ENCODE measurements at regions not wholly inside any gene's neighbourhood (a gene's known extent, or its start where the extent isn't known, plus 50 kb on each side); places are given as distances from the start of the nearest gene placed in this dataset.

- no peaks in the 10 kb centered on the region for H3K9me3 ChIP-seq (ENCODE audit: control insufficient read depth in 4 of 4, low read length in 3 of 4)
- H3K9ac ChIP-seq (ENCODE audit: low read depth in 1 of 2, low read length in 2 of 2): no peak overlapping the region
- 75% methylated on average over 5 of the region's 5 CpGs for WGBS
- H3K27ac ChIP-seq (ENCODE audit: low read depth in 1 of 2, low read length in 2 of 2): no peak overlapping the region
- no peak for TF ChIP-seq CTCF (IDR thresholded peaks at IDR 0.05; ENCODE audit: low read depth, low read length, missing input control)
- no peak for TF ChIP-seq TAF1 (conservative IDR thresholded peaks at IDR 0.05)
- no peak for TF ChIP-seq EGR1 (IDR thresholded peaks at IDR 0.05; ENCODE audit: low read depth in 2 of 2)
- TF ChIP-seq RAD21 (IDR thresholded peaks at IDR 0.05): no peak
- no peak for TF ChIP-seq HNF4G (IDR thresholded peaks at IDR 0.05)
- TF ChIP-seq FOXA1 (IDR thresholded peaks at IDR 0.05): no peak
- peak in 1 of 2 donors; percentile 44 for TF ChIP-seq HNF4A (conservative IDR thresholded peaks at IDR 0.05)
- no peak overlapping the region for H3K4me3 ChIP-seq (ENCODE audit: low read depth in 1 of 3, low read length in 3 of 3)
- H3K36me3 ChIP-seq (ENCODE audit: control insufficient read depth in 4 of 4, insufficient read depth in 3 of 4, low read depth in 1 of 4, low read length in 3 of 4): peaks cover 0 to 5% (median 2%) of the 10 kb centered on the region in 4 donors
- H3K27me3 ChIP-seq (ENCODE audit: control insufficient read depth in 4 of 4, insufficient read depth in 4 of 4, low read length in 3 of 4): no peaks in the 10 kb centered on the region
- no peak for DNase-seq (ENCODE audit: low spot score)
- H3K4me1 ChIP-seq (ENCODE audit: control insufficient read depth in 4 of 4, insufficient read depth in 4 of 4, low read length in 3 of 4): peaks cover 16 to 47% (median 27%) of the 10 kb centered on the region in 4 donors
These were observed 99.3 kb upstream of the UMPS start for GRCh38 chr3:124630960-124631359.

- no peaks in the 10 kb centered on the region for H3K27me3 ChIP-seq (ENCODE audit: control insufficient read depth in 4 of 4, insufficient read depth in 4 of 4, low read length in 3 of 4)
- no peak for DNase-seq (ENCODE audit: low spot score)
- no peak overlapping the region for H3K4me3 ChIP-seq (ENCODE audit: low read depth in 1 of 3, low read length in 3 of 3)
- WGBS: 83% methylated on average over 5 of the region's 5 CpGs
- no peak overlapping the region for H3K27ac ChIP-seq (ENCODE audit: low read depth in 1 of 2, low read length in 2 of 2)
- H3K36me3 ChIP-seq (ENCODE audit: control insufficient read depth in 4 of 4, insufficient read depth in 3 of 4, low read depth in 1 of 4, low read length in 3 of 4): peaks cover 0 to 5% (median 2%) of the 10 kb centered on the region in 4 donors
- H3K4me1 ChIP-seq (ENCODE audit: control insufficient read depth in 4 of 4, insufficient read depth in 4 of 4, low read length in 3 of 4): peaks cover 23 to 55% (median 35%) of the 10 kb centered on the region in 4 donors
- H3K9me3 ChIP-seq (ENCODE audit: control insufficient read depth in 4 of 4, low read length in 3 of 4): no peaks in the 10 kb centered on the region
- no peak overlapping the region for H3K9ac ChIP-seq (ENCODE audit: low read depth in 1 of 2, low read length in 2 of 2)
- TF ChIP-seq TAF1 (conservative IDR thresholded peaks at IDR 0.05): no peak
- no peak for TF ChIP-seq JUND (IDR thresholded peaks at IDR 0.05)
- no peak for TF ChIP-seq NR2F2 (IDR thresholded peaks at IDR 0.05)
- TF ChIP-seq HNF4G (IDR thresholded peaks at IDR 0.05): no peak
- no peak for TF ChIP-seq FOXA1 (IDR thresholded peaks at IDR 0.05)
- no peak for TF ChIP-seq RXRA (IDR thresholded peaks at IDR 0.05)
- TF ChIP-seq RAD21 (IDR thresholded peaks at IDR 0.05): no peak
- TF ChIP-seq HNF4A (conservative IDR thresholded peaks at IDR 0.05): no peak
- no peak for TF ChIP-seq GABPA (IDR thresholded peaks at IDR 0.05 in 1 of 2, conservative IDR thresholded peaks at IDR 0.05 in 1 of 2)
- TF ChIP-seq CTCF (IDR thresholded peaks at IDR 0.05; ENCODE audit: low read depth, low read length, missing input control): no peak
- no peak for TF ChIP-seq EGR1 (IDR thresholded peaks at IDR 0.05; ENCODE audit: low read depth in 2 of 2)
- TF ChIP-seq SP1 (IDR thresholded peaks at IDR 0.05): no peak
- TF ChIP-seq FOXA2 (IDR thresholded peaks at IDR 0.05): no peak
- TF ChIP-seq ZBTB33 (IDR thresholded peaks at IDR 0.05): no peak
- no peak for TF ChIP-seq REST (IDR thresholded peaks at IDR 0.05)
- TF ChIP-seq YY1 (IDR thresholded peaks at IDR 0.05): no peak
- TF ChIP-seq ATF3 (IDR thresholded peaks at IDR 0.05): no peak
These were observed 98.5 kb upstream of the UMPS start for GRCh38 chr3:124631727-124632126.

All from liver (tissue), 8 donors.